ENCODE measurements at regions not wholly inside any gene's neighbourhood (a gene's known extent, or its start where the extent isn't known, plus 50 kb on each side); places are given as distances from the start of the nearest gene placed in this dataset.

GRCh38 chr6:80988286-80988685 lies 764.2 kb downstream of the TENT5A start:
- TF ChIP-seq GATA2 (IDR thresholded peaks at IDR 0.05; ENCODE audit: low read depth, low read length) (no peak), GATA3 (IDR thresholded peaks at IDR 0.05; ENCODE audit: low read depth, low read length) (no peak)
